GM12874 (cell line): ENCODE measurements at regions not wholly inside any gene's neighbourhood (a gene's known extent, or its start where the extent isn't known, plus 50 kb on each side); places are given as distances from the start of the nearest gene placed in this dataset.

ENCODE experiments used
- CTCF ChIP-seq: IDR thresholded peaks from 2 replicates; pipeline ENCODE4 v1.5.1; 2011; ENCODE audit warnings: low read depth, mild to moderate bottlenecking, control low read depth, low read length, moderate library complexity; ENCODE audit not compliant: insufficient read depth

GRCh38 chr6:104003803-104004516 lies 855.8 kb downstream of the HACE1 start:
- no peak for TF ChIP-seq CTCF

- TF ChIP-seq CTCF, result no peak
Observed at GRCh38 chr6:103995571-103995970, 864.1 kb downstream of the HACE1 start.

GRCh38 chr6:103983860-103984259 lies 875.9 kb downstream of the HACE1 start:
- TF ChIP-seq CTCF, result no peak

GRCh38 chr6:103983011-103983410 lies 876.7 kb downstream of the HACE1 start:
- TF ChIP-seq CTCF, result no peak

GRCh38 chr6:103982574-103982973 lies 877.1 kb downstream of the HACE1 start:
- no peak for TF ChIP-seq CTCF

- no peak for TF ChIP-seq CTCF
Observed at GRCh38 chr6:103979308-103979707, 880.4 kb downstream of the HACE1 start.

GRCh38 chr6:103937389-103937788 lies 922.3 kb downstream of the HACE1 start:
- TF ChIP-seq CTCF, result no peak
